HEK293 (cell line): ENCODE measurements at regions not wholly inside any gene's neighbourhood (a gene's known extent, or its start where the extent isn't known, plus 50 kb on each side); places are given as distances from the start of the nearest gene placed in this dataset.
A peak's percentile ranks its signal among the peaks of the same experiment; 100 is the strongest.

Experiments used
- CTCF ChIA-PET: fragments of 350-600 bp; formaldehyde crosslinking; extraction: SDS; loops from one replicate; lab custom pipeline; 2021; ENCODE audit warnings: antibody characterized with exemption; lab: Yijun Ruan, JAX
- POLR2A ChIA-PET: fragments of 300-600 bp; formaldehyde crosslinking; extraction: SDS; loops from one replicate; lab custom pipeline; 2020; ENCODE audit warnings: antibody characterized with exemption, inconsistent platforms; lab: Yijun Ruan, JAX
- H3K27ac ChIP-seq: fragments of 200-500 bp; sonication (Bioruptor generic); 2 replicates; pipeline ENCODE4 v1.5.1; 2014; ENCODE audit warnings: low read depth, low read length, control low read depth, inconsistent platforms; ENCODE audit errors: extremely low read depth
- H3K36me3 ChIP-seq, 2 experiments: fragments of 200-500 bp in 1 of 2; sonication (Bioruptor generic) in 1 of 2; 1 replicate in 1 of 2; 2 replicates in 1 of 2; pipeline ENCODE4 v1.5.1; 2014 to 2017; ENCODE audit warnings: inconsistent platforms in 2 of 2, low read length in 2 of 2; ENCODE audit not compliant: control insufficient read depth in 2 of 2, insufficient read depth in 1 of 2
- H3K4me1 ChIP-seq: fragments of 200-500 bp; sonication (Bioruptor generic); 2 replicates; pipeline ENCODE4 v1.5.1; 2014; ENCODE audit warnings: mild to moderate bottlenecking, low read length, inconsistent platforms; ENCODE audit not compliant: control insufficient read depth, insufficient read depth
- H3K4me3 ChIP-seq: 2 replicates; pipeline ENCODE4 v1.5.1; 2011; ENCODE audit warnings: low read depth, mild to moderate bottlenecking, control low read depth, low read length, moderate library complexity
- H3K9me3 ChIP-seq: fragments of 200-500 bp; sonication (Bioruptor generic); 2 replicates; pipeline ENCODE4 v1.5.1; 2014; ENCODE audit warnings: low read depth, low read length, inconsistent platforms; ENCODE audit not compliant: control insufficient read depth, insufficient read depth
- FEZF1 ChIP-seq: fragments of 450-650 bp; formaldehyde crosslinking; IDR thresholded peaks from 2 replicates; pipeline ENCODE4 v1.5.1; 2016; ENCODE audit warnings: missing biosample characterization, missing genetic modification characterization
- OSR2 ChIP-seq: fragments of 450-650 bp; formaldehyde crosslinking; IDR thresholded peaks from 2 replicates; pipeline ENCODE4 v1.5.1; 2016; ENCODE audit warnings: missing biosample characterization, missing genetic modification characterization
- SETDB1 ChIP-seq: IDR thresholded peaks from one replicate; pipeline ENCODE4 v1.6.1; 2017; ENCODE audit warnings: mild to moderate bottlenecking, low read length, moderate library complexity, mixed read lengths; ENCODE audit not compliant: insufficient read length
- TRIM28 ChIP-seq: IDR thresholded peaks from 2 replicates; pipeline ENCODE4 v1.6.1; 2011; ENCODE audit warnings: low read length, control low read depth, borderline replicate concordance
- ZFP37 ChIP-seq: fragments of 450-650 bp; formaldehyde crosslinking; IDR thresholded peaks from 2 replicates; pipeline ENCODE4 v1.5.1; 2016; ENCODE audit warnings: missing biosample characterization, missing genetic modification characterization
- ZFP69B ChIP-seq: fragments of 450-650 bp; formaldehyde crosslinking; IDR thresholded peaks from 2 replicates; pipeline ENCODE4 v1.5.1; 2016; ENCODE audit warnings: missing biosample characterization, missing genetic modification characterization
- ZNF10 ChIP-seq: fragments of 450-650 bp; formaldehyde crosslinking; IDR thresholded peaks from 2 replicates; pipeline ENCODE4 v1.5.1; 2017; ENCODE audit warnings: missing biosample characterization, missing genetic modification characterization
- ZNF133 ChIP-seq: fragments of 450-650 bp; formaldehyde crosslinking; IDR thresholded peaks from 2 replicates; pipeline ENCODE4 v1.5.1; 2016; ENCODE audit warnings: missing biosample characterization, missing genetic modification characterization
- ZNF19 ChIP-seq: fragments of 450-650 bp; formaldehyde crosslinking; IDR thresholded peaks from 2 replicates; pipeline ENCODE4; 2016; ENCODE audit warnings: missing biosample characterization, missing genetic modification characterization, low read depth
- ZNF239 ChIP-seq: fragments of 450-650 bp; formaldehyde crosslinking; IDR thresholded peaks from 2 replicates; pipeline ENCODE4 v1.5.1; 2016; ENCODE audit warnings: missing biosample characterization, missing genetic modification characterization
- ZNF248 ChIP-seq: fragments of 450-650 bp; formaldehyde crosslinking; IDR thresholded peaks from 2 replicates; pipeline ENCODE4 v1.5.1; 2017; ENCODE audit warnings: missing biosample characterization, missing genetic modification characterization
- ZNF302 ChIP-seq: fragments of 450-650 bp; formaldehyde crosslinking; IDR thresholded peaks from 2 replicates; pipeline ENCODE4 v1.5.1; 2016; ENCODE audit warnings: missing biosample characterization, missing genetic modification characterization, low read depth
- ZNF350 ChIP-seq: fragments of 450-650 bp; formaldehyde crosslinking; IDR thresholded peaks from 2 replicates; pipeline ENCODE4 v1.5.0; 2017; ENCODE audit warnings: missing biosample characterization, mild to moderate bottlenecking, missing genetic modification characterization
- ZNF416 ChIP-seq: fragments of 450-650 bp; formaldehyde crosslinking; IDR thresholded peaks from 2 replicates; pipeline ENCODE4 v1.5.1; 2016; ENCODE audit warnings: missing biosample characterization, missing genetic modification characterization
- ZNF510 ChIP-seq: fragments of 450-650 bp; formaldehyde crosslinking; IDR thresholded peaks from 2 replicates; pipeline ENCODE4 v1.5.1; 2018; ENCODE audit warnings: mild to moderate bottlenecking, missing genetic modification characterization, missing biosample characterization; ENCODE audit not compliant: insufficient replicate concordance
- ZNF529 ChIP-seq: fragments of 450-650 bp; formaldehyde crosslinking; IDR thresholded peaks from 2 replicates; pipeline ENCODE4 v1.5.1; 2017; ENCODE audit warnings: missing genetic modification characterization, missing biosample characterization; ENCODE audit not compliant: insufficient replicate concordance
- ZNF600 ChIP-seq: fragments of 450-650 bp; formaldehyde crosslinking; IDR thresholded peaks from 2 replicates; pipeline ENCODE4 v1.5.1; 2016; ENCODE audit warnings: missing biosample characterization, missing genetic modification characterization
- ZNF626 ChIP-seq: fragments of 450-650 bp; sonication (Bioruptor Pico); formaldehyde crosslinking; IDR thresholded peaks from 2 replicates; pipeline ENCODE4 v1.5.1; 2018; ENCODE audit warnings: missing biosample characterization, missing genetic modification characterization, inconsistent platforms
- ZNF677 ChIP-seq: fragments of 450-650 bp; IDR thresholded peaks from 2 replicates; pipeline ENCODE4 v1.5.0; 2018; ENCODE audit warnings: missing biosample characterization, mild to moderate bottlenecking, missing genetic modification characterization, moderate library complexity
- ZNF707 ChIP-seq: fragments of 450-650 bp; formaldehyde crosslinking; IDR thresholded peaks from 2 replicates; pipeline ENCODE4 v1.5.1; 2016; ENCODE audit warnings: missing biosample characterization, missing genetic modification characterization
- ZNF76 ChIP-seq: fragments of 450-650 bp; formaldehyde crosslinking; IDR thresholded peaks from 2 replicates; pipeline ENCODE4; 2016; ENCODE audit warnings: low read depth, missing biosample characterization, missing genetic modification characterization, borderline replicate concordance
- TF ChIP-seq, protein P1 (sequence below): fragments of 450-650 bp; formaldehyde crosslinking; IDR thresholded peaks from 2 replicates; pipeline ENCODE4 v1.5.1; 2016; ENCODE audit warnings: missing biosample characterization, missing genetic modification characterization
- TF ChIP-seq, protein P2 (sequence below): IDR thresholded peaks from 2 replicates; pipeline ENCODE4 v1.6.1; 2011; ENCODE audit warnings: mild to moderate bottlenecking, low read depth, low read length, borderline replicate concordance
- TF ChIP-seq, protein P3 (sequence below): fragments of 450-650 bp; formaldehyde crosslinking; conservative IDR thresholded peaks from 2 replicates; pipeline ENCODE4 v1.5.1; 2016; ENCODE audit warnings: low read depth, missing biosample characterization, missing genetic modification characterization

DNA sequence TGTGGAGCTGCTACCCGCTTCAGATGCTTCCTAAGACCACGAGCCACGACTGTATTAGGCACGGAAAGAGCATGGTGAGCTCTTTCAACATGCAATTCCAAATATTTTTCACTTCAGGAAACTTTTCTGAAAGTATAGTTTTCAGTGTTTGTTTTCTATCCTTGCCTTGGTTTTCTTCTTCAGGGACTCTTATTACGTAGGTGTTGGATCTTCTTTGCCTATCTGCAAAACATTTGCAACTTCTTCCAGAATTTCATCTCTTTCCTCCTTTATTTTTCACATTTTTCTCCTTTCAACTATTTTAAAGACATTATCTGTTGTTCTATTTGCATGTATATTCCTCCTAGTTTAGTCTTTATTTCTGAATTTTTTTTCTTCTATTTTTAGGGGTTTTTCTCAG lies 148.9 kb upstream of the LSM14A start:
- H3K9me3 ChIP-seq, result peaks cover 16% of the 10 kb centered on the region
- no peak overlapping the region for H3K27ac ChIP-seq
- no peak overlapping the region for H3K4me3 ChIP-seq
- H3K36me3 ChIP-seq, result no peaks in the 10 kb centered on the region
- ChIA-PET POLR2A (no interaction called here), CTCF (interaction anchor here (1.0 to 2.8 kb wide), 2 partner anchors 60 to 73 kb away, joined by 3 to 14 read pairs; no protein-coding TSS in a partner anchor)
- H3K4me1 ChIP-seq, result no peaks in the 10 kb centered on the region
- TF ChIP-seq ZNF416 (tag by site-specific recombination) (no peak), OSR2 (tag by site-specific recombination) (no peak), SETDB1 (peak; percentile 71), ZNF76 (no peak), ZFP37 (tag by site-specific recombination) (no peak), ZNF239 (tag by site-specific recombination) (no peak), ZNF626 (0 out of 2 replicates have a peak, but pooled peaks have one; percentile 50), ZNF677 (tag by site-specific recombination) (no peak), ZNF10 (tag by site-specific recombination) (no peak), ZNF302 (no peak), ZNF19 (tag by site-specific recombination) (no peak), ZNF707 (tag by site-specific recombination) (no peak), ZNF510 (peak; percentile 20), ZNF133 (tag by site-specific recombination) (peak; percentile 100), TRIM28 (no peak), FEZF1 (tag by site-specific recombination) (no peak), ZNF350 (tag by site-specific recombination) (no peak), ZNF248 (tag by site-specific recombination) (no peak), ZNF600 (tag by site-specific recombination) (no peak), ZFP69B (no peak), ZNF529 (tag by site-specific recombination) (peak; percentile 37)
- TF ChIP-seq, protein P1, sequence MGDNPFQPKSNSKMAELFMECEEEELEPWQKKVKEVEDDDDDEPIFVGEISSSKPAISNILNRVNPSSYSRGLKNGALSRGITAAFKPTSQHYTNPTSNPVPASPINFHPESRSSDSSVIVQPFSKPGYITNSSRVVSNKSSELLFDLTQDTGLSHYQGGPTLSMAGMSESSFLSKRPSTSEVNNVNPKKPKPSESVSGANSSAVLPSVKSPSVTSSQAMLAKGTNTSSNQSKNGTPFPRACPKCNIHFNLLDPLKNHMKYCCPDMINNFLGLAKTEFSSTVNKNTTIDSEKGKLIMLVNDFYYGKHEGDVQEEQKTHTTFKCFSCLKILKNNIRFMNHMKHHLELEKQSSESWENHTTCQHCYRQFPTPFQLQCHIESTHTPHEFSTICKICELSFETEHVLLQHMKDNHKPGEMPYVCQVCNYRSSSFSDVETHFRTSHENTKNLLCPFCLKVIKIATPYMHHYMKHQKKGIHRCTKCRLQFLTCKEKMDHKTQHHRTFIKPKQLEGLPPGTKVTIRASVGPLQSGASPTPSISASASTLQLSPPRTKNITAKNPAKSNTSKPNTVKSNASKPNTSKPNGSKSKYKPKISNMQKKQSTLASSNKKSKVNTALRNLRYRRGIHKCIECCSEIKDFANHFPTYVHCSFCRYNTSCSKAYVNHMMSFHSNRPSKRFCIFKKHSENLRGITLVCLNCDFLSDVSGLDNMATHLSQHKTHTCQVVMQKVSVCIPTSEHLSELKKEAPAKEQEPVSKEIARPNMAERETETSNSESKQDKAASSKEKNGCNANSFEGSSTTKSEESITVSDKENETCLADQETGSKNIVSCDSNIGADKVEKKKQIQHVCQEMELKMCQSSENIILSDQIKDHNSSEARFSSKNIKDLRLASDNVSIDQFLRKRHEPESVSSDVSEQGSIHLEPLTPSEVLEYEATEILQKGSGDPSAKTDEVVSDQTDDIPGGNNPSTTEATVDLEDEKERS, result peak; percentile 90; the same call in 1 of the 2 replicates
- TF ChIP-seq, protein P2, sequence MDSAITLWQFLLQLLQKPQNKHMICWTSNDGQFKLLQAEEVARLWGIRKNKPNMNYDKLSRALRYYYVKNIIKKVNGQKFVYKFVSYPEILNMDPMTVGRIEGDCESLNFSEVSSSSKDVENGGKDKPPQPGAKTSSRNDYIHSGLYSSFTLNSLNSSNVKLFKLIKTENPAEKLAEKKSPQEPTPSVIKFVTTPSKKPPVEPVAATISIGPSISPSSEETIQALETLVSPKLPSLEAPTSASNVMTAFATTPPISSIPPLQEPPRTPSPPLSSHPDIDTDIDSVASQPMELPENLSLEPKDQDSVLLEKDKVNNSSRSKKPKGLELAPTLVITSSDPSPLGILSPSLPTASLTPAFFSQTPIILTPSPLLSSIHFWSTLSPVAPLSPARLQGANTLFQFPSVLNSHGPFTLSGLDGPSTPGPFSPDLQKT, result no peak
- TF ChIP-seq, protein P3, sequence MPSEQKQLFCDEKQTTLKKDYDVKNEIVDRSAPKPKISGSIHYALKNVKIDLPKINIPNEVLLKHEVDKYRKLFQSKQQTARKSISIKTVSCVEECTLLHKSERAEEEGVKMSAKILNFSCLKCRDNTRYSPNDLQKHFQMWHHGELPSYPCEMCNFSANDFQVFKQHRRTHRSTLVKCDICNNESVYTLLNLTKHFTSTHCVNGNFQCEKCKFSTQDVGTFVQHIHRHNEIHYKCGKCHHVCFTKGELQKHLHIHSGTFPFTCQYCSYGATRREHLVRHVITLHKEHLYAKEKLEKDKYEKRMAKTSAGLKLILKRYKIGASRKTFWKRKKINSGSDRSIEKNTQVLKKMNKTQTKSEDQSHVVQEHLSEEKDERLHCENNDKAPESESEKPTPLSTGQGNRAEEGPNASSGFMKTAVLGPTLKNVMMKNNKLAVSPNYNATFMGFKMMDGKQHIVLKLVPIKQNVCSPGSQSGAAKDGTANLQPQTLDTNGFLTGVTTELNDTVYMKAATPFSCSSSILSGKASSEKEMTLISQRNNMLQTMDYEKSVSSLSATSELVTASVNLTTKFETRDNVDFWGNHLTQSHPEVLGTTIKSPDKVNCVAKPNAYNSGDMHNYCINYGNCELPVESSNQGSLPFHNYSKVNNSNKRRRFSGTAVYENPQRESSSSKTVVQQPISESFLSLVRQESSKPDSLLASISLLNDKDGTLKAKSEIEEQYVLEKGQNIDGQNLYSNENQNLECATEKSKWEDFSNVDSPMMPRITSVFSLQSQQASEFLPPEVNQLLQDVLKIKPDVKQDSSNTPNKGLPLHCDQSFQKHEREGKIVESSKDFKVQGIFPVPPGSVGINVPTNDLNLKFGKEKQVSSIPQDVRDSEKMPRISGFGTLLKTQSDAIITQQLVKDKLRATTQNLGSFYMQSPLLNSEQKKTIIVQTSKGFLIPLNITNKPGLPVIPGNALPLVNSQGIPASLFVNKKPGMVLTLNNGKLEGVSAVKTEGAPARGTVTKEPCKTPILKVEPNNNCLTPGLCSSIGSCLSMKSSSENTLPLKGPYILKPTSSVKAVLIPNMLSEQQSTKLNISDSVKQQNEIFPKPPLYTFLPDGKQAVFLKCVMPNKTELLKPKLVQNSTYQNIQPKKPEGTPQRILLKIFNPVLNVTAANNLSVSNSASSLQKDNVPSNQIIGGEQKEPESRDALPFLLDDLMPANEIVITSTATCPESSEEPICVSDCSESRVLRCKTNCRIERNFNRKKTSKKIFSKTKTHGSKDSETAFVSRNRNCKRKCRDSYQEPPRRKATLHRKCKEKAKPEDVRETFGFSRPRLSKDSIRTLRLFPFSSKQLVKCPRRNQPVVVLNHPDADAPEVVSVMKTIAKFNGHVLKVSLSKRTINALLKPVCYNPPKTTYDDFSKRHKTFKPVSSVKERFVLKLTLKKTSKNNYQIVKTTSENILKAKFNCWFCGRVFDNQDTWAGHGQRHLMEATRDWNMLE (tag by site-specific recombination), result 0 out of 2 replicates have a peak, but pooled peaks have one; percentile 15
